ENCODE measurements at regions not wholly inside any gene's neighbourhood (a gene's known extent, or its start where the extent isn't known, plus 50 kb on each side); places are given as distances from the start of the nearest gene placed in this dataset.

- no peak for TF ChIP-seq ZNF512B (CRISPR knock-in tag; IDR thresholded peaks at IDR 0.05; ENCODE audit: borderline replicate concordance)
- no peak for TF ChIP-seq ZNF576 (CRISPR knock-in tag; IDR thresholded peaks at IDR 0.05)
- TF ChIP-seq POLR2AphosphoS2 (IDR thresholded peaks at IDR 0.05; ENCODE audit: low read depth, low read length), result no peak
- no peak for TF ChIP-seq ZNF10 (CRISPR knock-in tag; IDR thresholded peaks at IDR 0.05; ENCODE audit: borderline replicate concordance, low read depth)
- TF ChIP-seq E2F5 (CRISPR knock-in tag; conservative IDR thresholded peaks at IDR 0.05), result no peak
- no peak for TF ChIP-seq DR1 (CRISPR knock-in tag; IDR thresholded peaks at IDR 0.05)
- TF ChIP-seq MXI1 (IDR thresholded peaks at IDR 0.05; ENCODE audit: borderline replicate concordance, low read depth, low read length), result no peak
- TF ChIP-seq CHD2 (IDR thresholded peaks at IDR 0.05; ENCODE audit: low read depth, low read length), result no peak
- TF ChIP-seq ESRRA (CRISPR knock-in tag; IDR thresholded peaks at IDR 0.05; ENCODE audit: low read depth), result no peak
- TF ChIP-seq ARID3A (IDR thresholded peaks at IDR 0.05; ENCODE audit: low read depth, low read length), result no peak
- no peak for TF ChIP-seq MIXL1 (CRISPR knock-in tag; IDR thresholded peaks at IDR 0.05)
- TF ChIP-seq NKX3-1 (CRISPR knock-in tag; IDR thresholded peaks at IDR 0.05), result no peak
- TF ChIP-seq ZXDC (CRISPR knock-in tag; IDR thresholded peaks at IDR 0.05), result no peak
- TF ChIP-seq ZFP36L1 (CRISPR knock-in tag; IDR thresholded peaks at IDR 0.05), result no peak
- TF ChIP-seq MTA1 (CRISPR knock-in tag; IDR thresholded peaks at IDR 0.05; ENCODE audit: borderline replicate concordance), result peak; percentile 48; the same call in 1 of the 2 replicates
- no peak for TF ChIP-seq AGO2 (optimal IDR thresholded peaks at IDR 0.05; ENCODE audit: low read depth, low read length)
- TF ChIP-seq RBFOX2 (IDR thresholded peaks at IDR 0.05; ENCODE audit: low read depth, low read length), result no peak
- TF ChIP-seq ZBTB44 (CRISPR knock-in tag; IDR thresholded peaks at IDR 0.05), result no peak
- no peak for TF ChIP-seq SRF (IDR thresholded peaks at IDR 0.05; ENCODE audit: low read depth, low read length)
- TF ChIP-seq CAMTA2 (CRISPR knock-in tag; IDR thresholded peaks at IDR 0.05; ENCODE audit: borderline replicate concordance), result no peak
- TF ChIP-seq ZNF143 (CRISPR knock-in tag; IDR thresholded peaks at IDR 0.05), result no peak
- TF ChIP-seq CEBPG (CRISPR knock-in tag; IDR thresholded peaks at IDR 0.05), result no peak
Observed at GRCh38 chr14:22463763-22464173, 125.3 kb downstream of the DAD1 start (continued).

All from HepG2 (cell line).